ENCODE measurements at regions not wholly inside any gene's neighbourhood (a gene's known extent, or its start where the extent isn't known, plus 50 kb on each side); places are given as distances from the start of the nearest gene placed in this dataset.

DNA sequence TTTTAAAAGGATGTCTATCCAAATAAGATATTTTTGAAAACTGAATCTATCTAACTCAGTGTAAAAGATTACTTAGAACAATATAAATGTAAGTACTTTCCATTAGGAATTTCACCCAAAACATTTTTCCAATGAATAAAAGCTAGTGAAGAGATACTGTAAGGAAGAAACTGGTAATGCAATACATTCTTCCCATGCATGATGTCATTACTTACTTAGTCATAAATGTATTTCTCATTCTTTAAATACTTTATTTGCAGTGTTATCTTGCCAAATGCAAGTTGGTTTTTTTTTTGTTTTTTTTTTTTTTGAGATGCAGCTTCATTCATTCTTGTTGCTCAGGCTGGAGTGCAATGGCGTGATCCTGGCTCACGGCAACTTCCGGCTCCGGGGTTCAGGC, 265.6 kb downstream of the PHF14 start:
- Histone ChIP-seq H3K79me2 (ENCODE audit: insufficient read depth, low read length) (no peaks in the 10 kb centered on the region), H3K27me3 (ENCODE audit: insufficient read depth, low read length) (no peaks in the 10 kb centered on the region), H4K20me1 (ENCODE audit: insufficient read depth, low read length) (no peaks in the 10 kb centered on the region), H3K4me2 (ENCODE audit: low read length) (no peak overlapping the region), H3K4me3 (ENCODE audit: insufficient read depth, low read depth, low read length) (no peak overlapping the region), H2AFZ (ENCODE audit: low read depth, low read length) (no peak overlapping the region), H3K27ac (ENCODE audit: low read depth, low read length) (no peak overlapping the region), H3K4me1 (ENCODE audit: insufficient read depth, low read length) (no peaks in the 10 kb centered on the region), H3K9me3 (ENCODE audit: insufficient read depth, low read depth, low read length) (no peaks in the 10 kb centered on the region), H3K9ac (ENCODE audit: low read length) (no peak overlapping the region), H3K36me3 (ENCODE audit: insufficient read depth, low read length) (no peaks in the 10 kb centered on the region)
- H3K4me3 Mint-ChIP-seq (ENCODE audit: unreplicated experiment) = no peak overlapping the region
- TF ChIP-seq, protein P1, sequence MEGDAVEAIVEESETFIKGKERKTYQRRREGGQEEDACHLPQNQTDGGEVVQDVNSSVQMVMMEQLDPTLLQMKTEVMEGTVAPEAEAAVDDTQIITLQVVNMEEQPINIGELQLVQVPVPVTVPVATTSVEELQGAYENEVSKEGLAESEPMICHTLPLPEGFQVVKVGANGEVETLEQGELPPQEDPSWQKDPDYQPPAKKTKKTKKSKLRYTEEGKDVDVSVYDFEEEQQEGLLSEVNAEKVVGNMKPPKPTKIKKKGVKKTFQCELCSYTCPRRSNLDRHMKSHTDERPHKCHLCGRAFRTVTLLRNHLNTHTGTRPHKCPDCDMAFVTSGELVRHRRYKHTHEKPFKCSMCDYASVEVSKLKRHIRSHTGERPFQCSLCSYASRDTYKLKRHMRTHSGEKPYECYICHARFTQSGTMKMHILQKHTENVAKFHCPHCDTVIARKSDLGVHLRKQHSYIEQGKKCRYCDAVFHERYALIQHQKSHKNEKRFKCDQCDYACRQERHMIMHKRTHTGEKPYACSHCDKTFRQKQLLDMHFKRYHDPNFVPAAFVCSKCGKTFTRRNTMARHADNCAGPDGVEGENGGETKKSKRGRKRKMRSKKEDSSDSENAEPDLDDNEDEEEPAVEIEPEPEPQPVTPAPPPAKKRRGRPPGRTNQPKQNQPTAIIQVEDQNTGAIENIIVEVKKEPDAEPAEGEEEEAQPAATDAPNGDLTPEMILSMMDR (IDR thresholded peaks at IDR 0.05; ENCODE audit: insufficient read depth, low read depth, low read length) = no peak
- TF ChIP-seq EZH2 (IDR thresholded peaks at IDR 0.05; ENCODE audit: insufficient read depth, low read length) = no peak
- H3K36me3 Mint-ChIP-seq (ENCODE audit: low read depth, unreplicated experiment) = no peaks in the 10 kb centered on the region
- no peak overlapping the region for H3K27ac Mint-ChIP-seq (ENCODE audit: unreplicated experiment)
- DNase-seq (ENCODE audit: low read depth) = no peak
- no peaks in the 10 kb centered on the region for H3K27me3 Mint-ChIP-seq (ENCODE audit: low read depth, unreplicated experiment)
- peaks cover 3% of the 10 kb centered on the region for H3K4me1 Mint-ChIP-seq (ENCODE audit: low read depth, unreplicated experiment)
- no peak for FAIRE-seq
- no peaks in the 10 kb centered on the region for H3K9me3 Mint-ChIP-seq (ENCODE audit: unreplicated experiment)

DNA sequence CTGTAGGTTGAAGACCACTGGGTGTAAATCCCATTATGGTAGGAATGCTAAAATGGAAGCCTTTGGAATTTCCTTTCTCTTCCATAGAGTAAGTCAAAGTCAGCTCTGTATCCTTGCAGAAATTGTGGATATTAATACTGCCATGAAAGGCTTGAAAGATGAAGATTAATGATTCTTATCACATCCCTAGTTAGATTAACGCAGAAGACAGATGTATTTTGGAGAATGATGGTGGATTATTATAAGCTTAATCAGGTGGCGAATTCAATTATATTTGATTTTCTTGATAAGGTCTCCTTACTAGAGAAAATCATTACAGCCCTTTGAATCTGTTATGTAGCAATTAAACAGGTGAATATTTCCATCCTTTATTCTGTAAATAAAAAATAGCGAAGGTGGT, 270.1 kb downstream of the PHF14 start:
- no peak overlapping the region for H3K4me3 ChIP-seq (ENCODE audit: insufficient read depth, low read depth, low read length)
- FAIRE-seq (no peak), DNase-seq (ENCODE audit: low read depth) (no peak)
- H3K4me1 Mint-ChIP-seq (ENCODE audit: low read depth, unreplicated experiment) = peaks cover 9% of the 10 kb centered on the region
- no peaks in the 10 kb centered on the region for H3K79me2 ChIP-seq (ENCODE audit: insufficient read depth, low read length)
- no peak overlapping the region for H2AFZ ChIP-seq (ENCODE audit: low read depth, low read length)
- H3K4me2 ChIP-seq (ENCODE audit: low read length) = no peak overlapping the region
- TF ChIP-seq, protein P1 (IDR thresholded peaks at IDR 0.05; ENCODE audit: insufficient read depth, low read depth, low read length) = no peak
- no peak for TF ChIP-seq EZH2 (IDR thresholded peaks at IDR 0.05; ENCODE audit: insufficient read depth, low read length)
- no peaks in the 10 kb centered on the region for H4K20me1 ChIP-seq (ENCODE audit: insufficient read depth, low read length)
- H3K36me3 ChIP-seq (ENCODE audit: insufficient read depth, low read length) = no peaks in the 10 kb centered on the region
- H3K27me3 ChIP-seq (ENCODE audit: insufficient read depth, low read length) = no peaks in the 10 kb centered on the region
- no peak overlapping the region for H3K27ac ChIP-seq (ENCODE audit: low read depth, low read length)
- no peaks in the 10 kb centered on the region for H3K4me1 ChIP-seq (ENCODE audit: insufficient read depth, low read length)
- H3K9ac ChIP-seq (ENCODE audit: low read length) = no peak overlapping the region
- H3K27ac Mint-ChIP-seq (ENCODE audit: unreplicated experiment) = no peak overlapping the region
- H3K36me3 Mint-ChIP-seq (ENCODE audit: low read depth, unreplicated experiment) = no peaks in the 10 kb centered on the region
- peaks cover 2% of the 10 kb centered on the region for H3K9me3 Mint-ChIP-seq (ENCODE audit: unreplicated experiment)
- H3K27me3 Mint-ChIP-seq (ENCODE audit: low read depth, unreplicated experiment) = no peaks in the 10 kb centered on the region
- H3K4me3 Mint-ChIP-seq (ENCODE audit: unreplicated experiment) = no peak overlapping the region
- H3K9me3 ChIP-seq (ENCODE audit: insufficient read depth, low read depth, low read length) = no peaks in the 10 kb centered on the region

- Histone ChIP-seq H4K20me1 (ENCODE audit: insufficient read depth, low read length) (no peaks in the 10 kb centered on the region), H3K4me3 (ENCODE audit: insufficient read depth, low read depth, low read length) (no peak overlapping the region), H3K36me3 (ENCODE audit: insufficient read depth, low read length) (no peaks in the 10 kb centered on the region), H3K27me3 (ENCODE audit: insufficient read depth, low read length) (no peaks in the 10 kb centered on the region), H3K4me1 (ENCODE audit: insufficient read depth, low read length) (no peaks in the 10 kb centered on the region), H3K9ac (ENCODE audit: low read length) (no peak overlapping the region), H2AFZ (ENCODE audit: low read depth, low read length) (no peak overlapping the region), H3K79me2 (ENCODE audit: insufficient read depth, low read length) (no peaks in the 10 kb centered on the region), H3K9me3 (ENCODE audit: insufficient read depth, low read depth, low read length) (no peaks in the 10 kb centered on the region), H3K4me2 (ENCODE audit: low read length) (no peak overlapping the region), H3K27ac (ENCODE audit: low read depth, low read length) (no peak overlapping the region)
- Mint-ChIP-seq H3K4me3 (ENCODE audit: unreplicated experiment) (no peak overlapping the region), H3K4me1 (ENCODE audit: low read depth, unreplicated experiment) (peaks cover 9% of the 10 kb centered on the region), H3K36me3 (ENCODE audit: low read depth, unreplicated experiment) (no peaks in the 10 kb centered on the region), H3K9me3 (ENCODE audit: unreplicated experiment) (peaks cover 2% of the 10 kb centered on the region), H3K27me3 (ENCODE audit: low read depth, unreplicated experiment) (no peaks in the 10 kb centered on the region), H3K27ac (ENCODE audit: unreplicated experiment) (no peak overlapping the region)
- TF ChIP-seq, protein P1 (IDR thresholded peaks at IDR 0.05; ENCODE audit: insufficient read depth, low read depth, low read length) = no peak
- TF ChIP-seq EZH2 (IDR thresholded peaks at IDR 0.05; ENCODE audit: insufficient read depth, low read length) = no peak
- no peak for DNase-seq (ENCODE audit: low read depth)
- no peak for FAIRE-seq
Measured at GRCh38 chr7:11244149-11244548, 270.5 kb downstream of the PHF14 start.

Data from astrocyte (in vitro differentiated cells and primary cell).